H1 (cell line): ENCODE measurements at regions not wholly inside any gene's neighbourhood (a gene's known extent, or its start where the extent isn't known, plus 50 kb on each side); places are given as distances from the start of the nearest gene placed in this dataset.

Experiments used
- ATF3 ChIP-seq: IDR thresholded peaks from 2 replicates; pipeline ENCODE4 v1.6.1; 2011; ENCODE audit warnings: low read depth, mild to moderate bottlenecking, low read length; ENCODE audit not compliant: insufficient read depth
- FOSL1 ChIP-seq: IDR thresholded peaks from 2 replicates; pipeline ENCODE4 v1.6.1; 2011; ENCODE audit warnings: mild to moderate bottlenecking, low read depth, low read length, moderate library complexity; ENCODE audit not compliant: insufficient read depth
- RNF2 ChIP-seq: fragments of 200-900, 300-1000 bp; sonication (generic); IDR thresholded peaks from 2 replicates; pipeline ENCODE4 v1.7.1; 2016; ENCODE audit warnings: borderline replicate concordance, low read depth, mild to moderate bottlenecking, antibody characterized with exemption, low read length; ENCODE audit not compliant: poor library complexity, severe bottlenecking; ENCODE audit errors: missing control alignments
- SUZ12 ChIP-seq: fragments of 200-600 bp; sonication (generic); IDR thresholded peaks from 2 replicates; pipeline ENCODE4 v1.6.1; 2012; ENCODE audit warnings: mild to moderate bottlenecking, inconsistent platforms, low read length, moderate library complexity, mixed read lengths
- TF ChIP-seq, protein P1 (sequence below): IDR thresholded peaks from 2 replicates; pipeline ENCODE4 v1.6.1; 2012; ENCODE audit warnings: inconsistent platforms

DNA sequence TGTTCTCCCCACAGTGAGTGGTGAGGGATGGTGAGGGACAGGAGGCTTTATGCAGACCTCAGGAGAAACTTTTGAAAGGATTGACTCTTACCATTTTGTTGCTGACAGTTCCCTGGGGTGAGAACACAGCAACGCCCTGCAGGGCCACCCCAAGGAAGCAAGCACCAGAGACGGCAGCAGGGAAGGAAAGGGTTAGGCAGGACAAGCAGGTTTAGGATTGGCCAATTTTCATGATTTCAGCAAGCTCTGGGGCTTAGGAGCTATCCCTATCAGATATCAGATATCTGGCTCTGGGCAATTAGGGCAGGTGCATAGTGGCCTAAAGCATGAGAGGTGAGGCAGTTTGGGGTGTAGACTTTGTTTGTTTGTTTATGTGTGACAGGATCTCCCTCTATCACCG, 87.0 kb upstream of the LSM14A start (continued):
- TF ChIP-seq ATF3 (no peak), SUZ12 (no peak), FOSL1 (no peak), RNF2 (no peak)
- TF ChIP-seq, protein P1, sequence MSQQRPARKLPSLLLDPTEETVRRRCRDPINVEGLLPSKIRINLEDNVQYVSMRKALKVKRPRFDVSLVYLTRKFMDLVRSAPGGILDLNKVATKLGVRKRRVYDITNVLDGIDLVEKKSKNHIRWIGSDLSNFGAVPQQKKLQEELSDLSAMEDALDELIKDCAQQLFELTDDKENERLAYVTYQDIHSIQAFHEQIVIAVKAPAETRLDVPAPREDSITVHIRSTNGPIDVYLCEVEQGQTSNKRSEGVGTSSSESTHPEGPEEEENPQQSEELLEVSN, result no peak
